Kidney (tissue), 13 donors: ENCODE measurements at regions not wholly inside any gene's neighbourhood (a gene's known extent, or its start where the extent isn't known, plus 50 kb on each side); places are given as distances from the start of the nearest gene placed in this dataset.

Source experiments
- DNase-seq, 5 donors: peaks; one replicate each; pipeline ENCODE4 v3.0.0-alpha.2; 2013 to 2020
- FAIRE-seq: peaks from 2 replicates; lab custom pipeline; 2012; peaks lifted over from hg19 to GRCh38; lab: Jason Lieb, UNC
- H3K27ac ChIP-seq, 2 donors: one replicate each; pipeline ENCODE4 v1.7.0; 2013; ENCODE audit warnings: low read depth in 2 of 2, low read length in 2 of 2, inconsistent platforms in 1 of 2
- H3K27me3 ChIP-seq: one replicate; pipeline ENCODE4 v1.7.1; 2013; ENCODE audit warnings: low read length, inconsistent platforms; ENCODE audit not compliant: control insufficient read depth, insufficient read depth
- H3K36me3 ChIP-seq, 3 donors: one replicate each; pipeline versions ENCODE4 v1.7.0 to v1.7.1; 2013; ENCODE audit warnings: low read length in 3 of 3, control low read depth in 1 of 3, inconsistent platforms in 1 of 3; ENCODE audit not compliant: insufficient read depth in 3 of 3, control insufficient read depth in 2 of 3
- H3K4me1 ChIP-seq, 3 donors: one replicate each; pipeline versions ENCODE4 v1.7.0 to v1.7.1; 2013; ENCODE audit warnings: low read length in 3 of 3, inconsistent platforms in 1 of 3, low read depth in 1 of 3; ENCODE audit not compliant: control insufficient read depth in 2 of 3, insufficient read depth in 2 of 3
- H3K4me3 ChIP-seq, 3 donors: one replicate each; pipeline versions ENCODE4 v1.7.0 to v1.8.1; 2013; ENCODE audit warnings: low read length in 3 of 3, control low read depth in 1 of 3, inconsistent platforms in 1 of 3
- H3K9ac ChIP-seq, 3 donors: one replicate each; pipeline versions ENCODE4 v1.7.0 to v1.7.1; 2013; ENCODE audit warnings: low read length in 3 of 3, control low read depth in 1 of 3, inconsistent platforms in 1 of 3
- H3K9me3 ChIP-seq, 3 donors: one replicate each; pipeline versions ENCODE4 v1.7.0 to v1.7.1; 2013; ENCODE audit warnings: low read length in 3 of 3, control low read depth in 1 of 3, inconsistent platforms in 1 of 3; ENCODE audit not compliant: control insufficient read depth in 2 of 3, insufficient read depth in 1 of 3
- intact Hi-C: fragments of 100-400 bp; cut with DNase I; formaldehyde crosslinking; loops from one replicate; pipeline ENCODE4 v1.11.1; 2022
- TF ChIP-seq, protein P1 (sequence below): IDR thresholded peaks from 3 replicates; pipeline ENCODE4 v1.5.1; 2012; ENCODE audit warnings: mild to moderate bottlenecking, moderate library complexity, borderline replicate concordance; ENCODE audit not compliant: insufficient read depth; ENCODE audit errors: extremely low read depth
- donor health status: control.
- donor health status: control.
- donor health status: control.
- donor health status: control.
- donor health status: control.
- donor health status: DM: yes; HTN: yes; CAD: no.
- donor health status: Normal renal cell carcinoma (clear cell type).

DNA sequence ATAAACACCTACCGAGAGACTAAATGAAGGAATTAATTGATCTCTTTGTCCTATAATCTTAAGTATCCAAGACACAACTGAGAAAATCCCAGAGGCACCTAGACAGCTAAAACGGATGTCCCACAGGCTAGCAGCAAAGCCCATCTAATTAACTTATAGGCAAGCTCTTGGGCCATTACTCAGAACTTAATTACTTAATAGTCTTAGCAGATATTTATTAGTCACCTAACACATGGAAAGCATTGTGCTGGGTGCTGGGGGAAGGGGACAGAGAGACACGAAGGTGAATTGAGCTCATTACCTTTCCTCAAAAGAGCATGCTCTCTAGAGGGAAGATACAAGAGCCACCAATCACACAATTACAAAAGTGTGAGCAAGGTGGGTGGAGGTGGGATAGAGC is 189.8 kb upstream of the PROK2 start:
- H3K9me3 ChIP-seq, result no peaks in the 10 kb centered on the region
- no peak for DNase-seq
- no peak overlapping the region for H3K9ac ChIP-seq
- intact Hi-C loops, result no loop called here
- TF ChIP-seq, protein P1, sequence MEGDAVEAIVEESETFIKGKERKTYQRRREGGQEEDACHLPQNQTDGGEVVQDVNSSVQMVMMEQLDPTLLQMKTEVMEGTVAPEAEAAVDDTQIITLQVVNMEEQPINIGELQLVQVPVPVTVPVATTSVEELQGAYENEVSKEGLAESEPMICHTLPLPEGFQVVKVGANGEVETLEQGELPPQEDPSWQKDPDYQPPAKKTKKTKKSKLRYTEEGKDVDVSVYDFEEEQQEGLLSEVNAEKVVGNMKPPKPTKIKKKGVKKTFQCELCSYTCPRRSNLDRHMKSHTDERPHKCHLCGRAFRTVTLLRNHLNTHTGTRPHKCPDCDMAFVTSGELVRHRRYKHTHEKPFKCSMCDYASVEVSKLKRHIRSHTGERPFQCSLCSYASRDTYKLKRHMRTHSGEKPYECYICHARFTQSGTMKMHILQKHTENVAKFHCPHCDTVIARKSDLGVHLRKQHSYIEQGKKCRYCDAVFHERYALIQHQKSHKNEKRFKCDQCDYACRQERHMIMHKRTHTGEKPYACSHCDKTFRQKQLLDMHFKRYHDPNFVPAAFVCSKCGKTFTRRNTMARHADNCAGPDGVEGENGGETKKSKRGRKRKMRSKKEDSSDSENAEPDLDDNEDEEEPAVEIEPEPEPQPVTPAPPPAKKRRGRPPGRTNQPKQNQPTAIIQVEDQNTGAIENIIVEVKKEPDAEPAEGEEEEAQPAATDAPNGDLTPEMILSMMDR, result no peak
- H3K27ac ChIP-seq, result no peak overlapping the region
- no peak overlapping the region for H3K4me3 ChIP-seq
- no peaks in the 10 kb centered on the region for H3K27me3 ChIP-seq
- no peak for FAIRE-seq
- no peaks in the 10 kb centered on the region for H3K36me3 ChIP-seq
- peaks cover 0 to 5% (median 2%) of the 10 kb centered on the region in 3 donors for H3K4me1 ChIP-seq

DNA sequence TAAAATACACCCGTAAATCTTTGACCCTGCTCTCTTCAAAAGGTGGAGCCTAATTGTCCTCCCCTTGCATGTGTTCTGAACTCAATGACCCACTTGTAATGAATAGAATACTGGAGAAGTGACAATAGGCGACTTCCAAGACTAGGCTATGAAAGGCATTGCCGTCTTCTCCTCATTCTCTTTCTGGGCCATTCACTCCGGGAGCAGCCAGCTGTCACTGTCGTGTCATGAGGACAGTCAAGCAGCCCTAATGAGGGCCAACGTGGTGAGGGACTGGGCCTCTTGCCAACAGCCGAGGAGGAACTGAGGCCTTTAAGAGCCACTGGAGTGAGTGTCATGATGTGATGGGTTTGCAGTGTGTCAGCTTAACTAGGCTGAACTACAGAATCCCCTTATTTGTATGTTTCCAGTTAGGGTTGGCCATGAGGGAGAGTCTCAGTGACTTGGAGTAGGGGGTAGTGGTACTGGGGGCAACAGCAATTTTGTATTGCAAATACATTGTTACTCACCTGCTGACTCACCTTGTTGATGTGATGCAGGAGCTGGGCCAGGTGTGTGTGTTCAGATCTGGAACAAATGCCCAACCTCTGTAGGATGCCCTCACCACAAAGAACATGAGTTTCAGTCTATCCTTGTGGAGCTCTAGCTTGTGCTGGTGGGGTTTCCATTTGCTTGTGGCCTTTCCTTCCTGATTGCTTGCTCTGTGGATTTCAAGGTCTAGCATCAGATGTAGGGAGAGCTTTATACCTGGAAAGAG is 188.5 kb upstream of the PROK2 start:
- intact Hi-C loops, result no loop called here

DNA sequence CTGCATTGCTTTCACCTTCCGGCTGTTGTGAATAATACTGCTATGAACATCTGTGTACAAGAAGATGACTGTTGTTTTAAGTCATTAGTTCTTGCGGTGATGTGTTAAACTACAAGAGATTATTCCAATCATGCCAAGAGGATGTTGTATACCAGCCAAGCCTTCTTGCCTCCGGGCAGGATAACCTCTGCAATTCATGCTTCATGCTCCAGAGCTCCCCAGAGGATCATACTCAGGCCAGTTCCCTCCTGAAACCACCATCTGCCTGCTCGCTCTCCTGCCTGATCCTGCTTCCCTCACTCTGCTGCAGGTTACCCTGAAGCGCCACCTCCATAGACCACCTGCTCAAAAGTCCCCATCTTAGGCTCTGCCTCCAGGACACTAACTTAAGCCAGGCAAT is 187.1 kb upstream of the PROK2 start:
- H3K27ac ChIP-seq, result no peak overlapping the region
- TF ChIP-seq, protein P1, result no peak
- H3K9ac ChIP-seq, result no peak overlapping the region
- no peaks in the 10 kb centered on the region for H3K36me3 ChIP-seq
- intact Hi-C loops, result no loop called here
- no peak overlapping the region for H3K4me3 ChIP-seq
- no peak for FAIRE-seq
- no peaks in the 10 kb centered on the region for H3K9me3 ChIP-seq
- H3K4me1 ChIP-seq, result no peaks in the 10 kb centered on the region
- H3K27me3 ChIP-seq, result no peaks in the 10 kb centered on the region
- DNase-seq, result no peak

More for the DNA sequence above, 188.5 kb upstream of the PROK2 start:
- TF ChIP-seq, protein P1, result no peak
- H3K36me3 ChIP-seq, result no peaks in the 10 kb centered on the region
- H3K27ac ChIP-seq, result no peak overlapping the region
- DNase-seq, result no peak
- no peaks in the 10 kb centered on the region for H3K27me3 ChIP-seq
- no peak overlapping the region for H3K4me3 ChIP-seq
- no peak overlapping the region for H3K9ac ChIP-seq
- no peaks in the 10 kb centered on the region for H3K9me3 ChIP-seq
- no peak for FAIRE-seq
- H3K4me1 ChIP-seq, result no peaks in the 10 kb centered on the region
